ENCODE measurements at regions not wholly inside any gene's neighbourhood (a gene's known extent, or its start where the extent isn't known, plus 50 kb on each side); places are given as distances from the start of the nearest gene placed in this dataset.

DNA sequence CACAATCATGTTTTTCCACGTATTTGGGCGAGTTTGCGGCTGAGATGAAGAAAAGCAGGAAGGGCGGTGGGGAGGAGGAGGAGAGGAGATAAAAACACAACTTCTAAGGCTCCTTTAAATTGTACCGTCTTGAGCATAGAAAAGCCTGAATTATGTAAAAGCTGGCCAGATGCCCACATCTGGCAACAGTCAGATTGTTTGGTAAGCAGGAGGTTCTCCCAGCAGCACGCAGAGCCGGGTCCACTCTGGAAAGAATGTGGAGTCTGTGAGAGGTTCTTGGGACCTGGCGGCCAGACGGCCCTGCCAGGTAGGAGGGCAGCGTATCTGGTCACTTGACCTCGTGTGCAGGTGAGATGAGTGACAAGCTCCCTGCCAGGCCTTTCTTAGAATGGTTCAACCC lies 215.3 kb upstream of the APCDD1 start:
- Histone ChIP-seq H2AFZ (replicated peaks; ENCODE audit: low read length, poor library complexity) (no peak overlapping the region), H3K9ac (ENCODE audit: low read depth, low read length) (no peak overlapping the region), H3K79me1 (ENCODE audit: low read depth in 1 of 2, low read length in 2 of 2) (no peaks in the 10 kb centered on the region), H3K9me1 (ENCODE audit: insufficient read depth, low read length) (peaks cover 3% of the 10 kb centered on the region; the same call in 1 of the 2 replicates), H3K14ac (replicated peaks; ENCODE audit: low read depth, low read length) (no peak overlapping the region), H4K20me1 (ENCODE audit: insufficient read depth, low read length) (no peaks in the 10 kb centered on the region), H2AK5ac (ENCODE audit: low read depth, low read length) (no peak overlapping the region), H2BK120ac (ENCODE audit: low read depth, low read length) (no peak overlapping the region), H3K9me3 (ENCODE audit: control insufficient read depth, insufficient read depth, low read length) (no peaks in the 10 kb centered on the region), H3K23ac (ENCODE audit: low read depth, low read length) (no peak overlapping the region), H2BK15ac (ENCODE audit: low read depth, low read length) (no peak overlapping the region), H2BK20ac (ENCODE audit: low read depth, low read length) (no peak overlapping the region), H3K4ac (ENCODE audit: low read depth, low read length) (no peak overlapping the region), H4K5ac (ENCODE audit: low read depth, low read length) (no peak overlapping the region), H3K27ac (ENCODE audit: insufficient read depth, low read length) (no peak overlapping the region), H4K91ac (ENCODE audit: insufficient read depth, low read depth, low read length) (no peak overlapping the region), H3K4me3 (ENCODE audit: insufficient read depth, low read depth, low read length) (no peak overlapping the region), H4K8ac (ENCODE audit: low read depth in 2 of 2, low read length in 2 of 2) (no peak overlapping the region), H3K56ac (ENCODE audit: extremely low read depth, insufficient read depth, low read length) (no peak overlapping the region), H2AK9ac (replicated peaks; ENCODE audit: low read depth, low read length, poor library complexity) (no peak overlapping the region), H3K4me1 (ENCODE audit: control insufficient read depth, insufficient read depth, low read length) (peaks cover 8% of the 10 kb centered on the region), H3K27me3 (ENCODE audit: control insufficient read depth, insufficient read depth, low read length) (peaks cover 5% of the 10 kb centered on the region; the same call in 1 of the 2 replicates), H3K4me2 (ENCODE audit: low read depth, low read length) (no peak overlapping the region), H3K36me3 (ENCODE audit: control insufficient read depth, insufficient read depth, low read length) (no peaks in the 10 kb centered on the region), H3K18ac (ENCODE audit: low read depth, low read length) (no peak overlapping the region), H2BK5ac (ENCODE audit: low read depth, low read length, poor library complexity, severe bottlenecking) (no peak overlapping the region)
- ChIA-PET POLR2A (ENCODE audit: unreplicated experiment) (no interaction called here), CTCF (interaction anchor here (0.5 kb wide), 1 partner anchor 1648 kb away, joined by 3 read pairs; no protein-coding TSS in a partner anchor)
- dilution Hi-C loops (cut with HindIII; ENCODE audit: low sequenced_read_pairs, unreplicated experiment), result no loop called here
- no peak for TF ChIP-seq POLR2A (IDR thresholded peaks at IDR 0.05; ENCODE audit: low read depth, low read length)
- no peak for TF ChIP-seq MAZ (IDR thresholded peaks at IDR 0.05; ENCODE audit: borderline replicate concordance, low read depth, low read length)
- TF ChIP-seq USF2 (IDR thresholded peaks at IDR 0.05; ENCODE audit: low read depth, low read length), result no peak
- TF ChIP-seq ELK1 (IDR thresholded peaks at IDR 0.05; ENCODE audit: borderline replicate concordance, low read depth, low read length), result no peak
- no peak for TF ChIP-seq MXI1 (IDR thresholded peaks at IDR 0.05; ENCODE audit: borderline replicate concordance, low read depth, low read length)
- no peak for TF ChIP-seq RAD21 (IDR thresholded peaks at IDR 0.05; ENCODE audit: low read length)
- TF ChIP-seq RCOR1 (IDR thresholded peaks at IDR 0.05; ENCODE audit: insufficient replicate concordance, low read length), result no peak
- no TSS peak for BruUV-seq (replicated peaks)
- in situ Hi-C loops (cut with MboI; ENCODE audit: low sequenced_read_pairs), result no loop called here
- intact Hi-C loops (cut with micrococcal nuclease), result loop anchor here (10.0 kb wide), 4 partner anchors 164 to 276 kb away; no protein-coding TSS in a partner anchor
- 87% methylated on average over 3 of the region's 11 CpGs; no CpG with 5 or more reads in 1 of the 2 experiments for WGBS, 2 experiments (ENCODE audit: extremely low coverage in 2 of 2, insufficient read length in 1 of 2)
- ATAC-seq (ENCODE audit: low read depth) (no peak), DNase-seq (peak; percentile 20)

Data from IMR-90 (cell line).